ENCODE measurements at regions not wholly inside any gene's neighbourhood (a gene's known extent, or its start where the extent isn't known, plus 50 kb on each side); places are given as distances from the start of the nearest gene placed in this dataset.

- 0% methylated on average over 1 of the region's 1 CpG for WGBS (ENCODE audit: insufficient coverage, low coverage, missing lambda C conversion rate)
- FAIRE-seq (no peak), ATAC-seq (no peak), DNase-seq (ENCODE audit: extremely low read depth in 1 of 4, low spot score in 3 of 4) (no peak)
- no peaks in the 10 kb centered on the region for H3K27me3 ChIP-seq (ENCODE audit: control insufficient read depth in 2 of 2, insufficient read depth in 2 of 2, low read length in 2 of 2)
- H3K9ac ChIP-seq (ENCODE audit: insufficient read depth in 1 of 2, low read depth in 2 of 2, low read length in 2 of 2): no peak overlapping the region
- no TSS peak for BruUV-seq (replicated peaks)
- H3K4me3 ChIP-seq: no peak overlapping the region
- no peaks in the 10 kb centered on the region for H3K9me3 ChIP-seq (replicated peaks; ENCODE audit: control insufficient read depth, insufficient read depth, low read depth, low read length)
- CTCF ChIA-PET (ENCODE audit: low intra/inter-chr PET ratio): no interaction called here
- intact Hi-C loops (cut with micrococcal nuclease) (no loop called here), in situ Hi-C loops (cut with MboI) (no loop called here)
- H3K36me3 ChIP-seq (ENCODE audit: control insufficient read depth, insufficient read depth, low read length): no peaks in the 10 kb centered on the region
- no peak overlapping the region for H2AFZ ChIP-seq (ENCODE audit: low read depth, low read length)
- no peaks in the 10 kb centered on the region for H3K4me1 ChIP-seq (replicated peaks in 1 of 2; ENCODE audit: control insufficient read depth in 2 of 2, insufficient read depth in 2 of 2, low read length in 2 of 2)
- H3K27ac ChIP-seq (ENCODE audit: extremely low read depth, low read depth, low read length): no peak overlapping the region
- no peaks in the 10 kb centered on the region for H3K79me2 ChIP-seq (ENCODE audit: control insufficient read depth, insufficient read depth, low read length)
- peak; percentile 87 for TF ChIP-seq ZNF134 (CRISPR knock-in tag; conservative IDR thresholded peaks at IDR 0.05)
- TF ChIP-seq NR3C1 (CRISPR knock-in tag; IDR thresholded peaks at IDR 0.05): no peak
- TF ChIP-seq ZNF639 (CRISPR knock-in tag; conservative IDR thresholded peaks at IDR 0.05 in 1 of 2, IDR thresholded peaks at IDR 0.05 in 1 of 2): no peak
- peak; percentile 6 for TF ChIP-seq RBM25 (IDR thresholded peaks at IDR 0.05; ENCODE audit: low read depth, low read length, severe bottlenecking)
- H4K20me1 ChIP-seq (replicated peaks; ENCODE audit: control insufficient read depth, insufficient read depth, low read length): no peaks in the 10 kb centered on the region
- no peak overlapping the region for H3K4me2 ChIP-seq (ENCODE audit: insufficient read depth, low read length)
- H3K9me1 ChIP-seq (ENCODE audit: control insufficient read depth, insufficient read depth, low read length): no peaks in the 10 kb centered on the region
- POLR2A ChIA-PET: no interaction called here
Measured at GRCh38 chr3:70570584-70570983, 258.1 kb upstream of the MDFIC2 start.

- H3K9me3 ChIP-seq (replicated peaks; ENCODE audit: control insufficient read depth, insufficient read depth, low read depth, low read length): no peaks in the 10 kb centered on the region
- no peaks in the 10 kb centered on the region for H3K79me2 ChIP-seq (ENCODE audit: control insufficient read depth, insufficient read depth, low read length)
- in situ Hi-C loops (cut with MboI): no loop called here
- no peak for FAIRE-seq
- H3K4me1 ChIP-seq (replicated peaks in 1 of 2; ENCODE audit: control insufficient read depth in 2 of 2, insufficient read depth in 2 of 2, low read length in 2 of 2): no peaks in the 10 kb centered on the region
- H3K9ac ChIP-seq (ENCODE audit: insufficient read depth in 1 of 2, low read depth in 2 of 2, low read length in 2 of 2): no peak overlapping the region
- intact Hi-C loops (cut with micrococcal nuclease): no loop called here
- no peak for DNase-seq (ENCODE audit: extremely low read depth in 1 of 4, low spot score in 3 of 4)
- H3K27ac ChIP-seq (ENCODE audit: extremely low read depth, low read depth, low read length): no peak overlapping the region
- ChIA-PET CTCF (ENCODE audit: low intra/inter-chr PET ratio) (no interaction called here), POLR2A (no interaction called here)
- no peaks in the 10 kb centered on the region for H3K9me1 ChIP-seq (ENCODE audit: control insufficient read depth, insufficient read depth, low read length)
- H3K27me3 ChIP-seq (ENCODE audit: control insufficient read depth in 2 of 2, insufficient read depth in 2 of 2, low read length in 2 of 2): no peaks in the 10 kb centered on the region
- no TSS peak for BruUV-seq (replicated peaks)
- H3K36me3 ChIP-seq (ENCODE audit: control insufficient read depth, insufficient read depth, low read length): no peaks in the 10 kb centered on the region
- no peak overlapping the region for H3K4me3 ChIP-seq
- H3K4me2 ChIP-seq (ENCODE audit: insufficient read depth, low read length): no peak overlapping the region
- H4K20me1 ChIP-seq (replicated peaks; ENCODE audit: control insufficient read depth, insufficient read depth, low read length): no peaks in the 10 kb centered on the region
- WGBS (ENCODE audit: insufficient coverage, low coverage, missing lambda C conversion rate): 4% methylated on average over 5 of the region's 7 CpGs
- ATAC-seq: no peak
- no peak overlapping the region for H2AFZ ChIP-seq (ENCODE audit: low read depth, low read length)
- no peak for TF ChIP-seq GTF2A2 (tag; IDR thresholded peaks at IDR 0.05)
- no peak for TF ChIP-seq ZNF449 (CRISPR knock-in tag; IDR thresholded peaks at IDR 0.05)
- no peak for TF ChIP-seq ZNF589 (CRISPR knock-in tag; IDR thresholded peaks at IDR 0.05; ENCODE audit: low read depth)
- no peak for TF ChIP-seq ETS2 (tag; IDR thresholded peaks at IDR 0.05; ENCODE audit: borderline replicate concordance, poor library complexity, severe bottlenecking)
- TF ChIP-seq SNIP1 (IDR thresholded peaks at IDR 0.05; ENCODE audit: low read depth): no peak
- TF ChIP-seq SMARCA5 (IDR thresholded peaks at IDR 0.05): no peak
- TF ChIP-seq USF2 (CRISPR knock-in tag; IDR thresholded peaks at IDR 0.05): no peak
- TF ChIP-seq ZNF134 (CRISPR knock-in tag; conservative IDR thresholded peaks at IDR 0.05): no peak
- TF ChIP-seq ZNF408 (CRISPR knock-in tag; IDR thresholded peaks at IDR 0.05; ENCODE audit: low read depth): no peak
- no peak for TF ChIP-seq TCFL5 (CRISPR knock-in tag; conservative IDR thresholded peaks at IDR 0.05)
Measured at GRCh38 chr3:70568626-70569025, 256.2 kb upstream of the MDFIC2 start.
